ENCODE measurements at regions not wholly inside any gene's neighbourhood (a gene's known extent, or its start where the extent isn't known, plus 50 kb on each side); places are given as distances from the start of the nearest gene placed in this dataset.

GRCh38 chr3:193833592-193833991 is 240.6 kb downstream of the OPA1 start:
- H3K9me2 ChIP-seq (ENCODE audit: insufficient read depth), result no peaks in the 10 kb centered on the region
- H3F3A ChIP-seq (replicated peaks; ENCODE audit: low read depth), result no peaks in the 10 kb centered on the region
- H3K4me2 ChIP-seq, result no peak overlapping the region
- Mint-ChIP-seq H3K36me3 (ENCODE audit: low read depth) (no peaks in the 10 kb centered on the region; the same call in 2 of the 3 replicates), H3K9me3 (no peaks in the 10 kb centered on the region; the same call in 2 of the 3 replicates), H3K27me3 (ENCODE audit: insufficient read depth, low read depth, poor library complexity) (peaks cover 6% of the 10 kb centered on the region), H3K27ac (no peak overlapping the region), H3K4me3 (no peak overlapping the region), H3K4me1 (0 out of 3 replicates have a peak, but pooled peaks cover under 1% of the 10 kb centered on the region)
- DNase-seq (ENCODE audit: low spot score), result no peak
- H3K27me3 ChIP-seq (ENCODE audit: insufficient read depth), result no peaks in the 10 kb centered on the region
- H2AFZ ChIP-seq, result no peak overlapping the region
- H3K4me3 ChIP-seq, result no peak overlapping the region
- ATAC-seq, result no peak
- H3K27ac ChIP-seq (ENCODE audit: low read depth), result no peak overlapping the region
- no peaks in the 10 kb centered on the region for H4K20me1 ChIP-seq (replicated peaks; ENCODE audit: insufficient read depth)
- TF ChIP-seq EZH2 (IDR thresholded peaks at IDR 0.05; ENCODE audit: low read depth, unreplicated experiment) (no peak), JUNB (IDR thresholded peaks at IDR 0.05; ENCODE audit: unreplicated experiment) (no peak), ZNF331 (CRISPR knock-in tag; IDR thresholded peaks at IDR 0.05; ENCODE audit: low read depth) (no peak), ZNF114 (CRISPR knock-in tag; IDR thresholded peaks at IDR 0.05) (no peak), EZH2phosphoT487 (IDR thresholded peaks at IDR 0.05; ENCODE audit: unreplicated experiment) (no peak), POLR2AphosphoS5 (IDR thresholded peaks at IDR 0.05; ENCODE audit: low read depth) (no peak), STAT1 (IDR thresholded peaks at IDR 0.05; ENCODE audit: unreplicated experiment) (no peak), CTCF (conservative IDR thresholded peaks at IDR 0.05; ENCODE audit: low read depth in 2 of 2) (no peak), CREB1 (CRISPR knock-in tag; IDR thresholded peaks at IDR 0.05; ENCODE audit: low read depth) (no peak)
- TF ChIP-seq, protein P1, sequence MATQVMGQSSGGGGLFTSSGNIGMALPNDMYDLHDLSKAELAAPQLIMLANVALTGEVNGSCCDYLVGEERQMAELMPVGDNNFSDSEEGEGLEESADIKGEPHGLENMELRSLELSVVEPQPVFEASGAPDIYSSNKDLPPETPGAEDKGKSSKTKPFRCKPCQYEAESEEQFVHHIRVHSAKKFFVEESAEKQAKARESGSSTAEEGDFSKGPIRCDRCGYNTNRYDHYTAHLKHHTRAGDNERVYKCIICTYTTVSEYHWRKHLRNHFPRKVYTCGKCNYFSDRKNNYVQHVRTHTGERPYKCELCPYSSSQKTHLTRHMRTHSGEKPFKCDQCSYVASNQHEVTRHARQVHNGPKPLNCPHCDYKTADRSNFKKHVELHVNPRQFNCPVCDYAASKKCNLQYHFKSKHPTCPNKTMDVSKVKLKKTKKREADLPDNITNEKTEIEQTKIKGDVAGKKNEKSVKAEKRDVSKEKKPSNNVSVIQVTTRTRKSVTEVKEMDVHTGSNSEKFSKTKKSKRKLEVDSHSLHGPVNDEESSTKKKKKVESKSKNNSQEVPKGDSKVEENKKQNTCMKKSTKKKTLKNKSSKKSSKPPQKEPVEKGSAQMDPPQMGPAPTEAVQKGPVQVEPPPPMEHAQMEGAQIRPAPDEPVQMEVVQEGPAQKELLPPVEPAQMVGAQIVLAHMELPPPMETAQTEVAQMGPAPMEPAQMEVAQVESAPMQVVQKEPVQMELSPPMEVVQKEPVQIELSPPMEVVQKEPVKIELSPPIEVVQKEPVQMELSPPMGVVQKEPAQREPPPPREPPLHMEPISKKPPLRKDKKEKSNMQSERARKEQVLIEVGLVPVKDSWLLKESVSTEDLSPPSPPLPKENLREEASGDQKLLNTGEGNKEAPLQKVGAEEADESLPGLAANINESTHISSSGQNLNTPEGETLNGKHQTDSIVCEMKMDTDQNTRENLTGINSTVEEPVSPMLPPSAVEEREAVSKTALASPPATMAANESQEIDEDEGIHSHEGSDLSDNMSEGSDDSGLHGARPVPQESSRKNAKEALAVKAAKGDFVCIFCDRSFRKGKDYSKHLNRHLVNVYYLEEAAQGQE (IDR thresholded peaks at IDR 0.05; ENCODE audit: unreplicated experiment), result no peak
- TF ChIP-seq, protein P2, sequence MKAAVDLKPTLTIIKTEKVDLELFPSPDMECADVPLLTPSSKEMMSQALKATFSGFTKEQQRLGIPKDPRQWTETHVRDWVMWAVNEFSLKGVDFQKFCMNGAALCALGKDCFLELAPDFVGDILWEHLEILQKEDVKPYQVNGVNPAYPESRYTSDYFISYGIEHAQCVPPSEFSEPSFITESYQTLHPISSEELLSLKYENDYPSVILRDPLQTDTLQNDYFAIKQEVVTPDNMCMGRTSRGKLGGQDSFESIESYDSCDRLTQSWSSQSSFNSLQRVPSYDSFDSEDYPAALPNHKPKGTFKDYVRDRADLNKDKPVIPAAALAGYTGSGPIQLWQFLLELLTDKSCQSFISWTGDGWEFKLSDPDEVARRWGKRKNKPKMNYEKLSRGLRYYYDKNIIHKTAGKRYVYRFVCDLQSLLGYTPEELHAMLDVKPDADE (IDR thresholded peaks at IDR 0.05), result no peak
- H3K79me2 ChIP-seq (replicated peaks; ENCODE audit: insufficient read depth), result no peaks in the 10 kb centered on the region
- H3K36me3 ChIP-seq (ENCODE audit: insufficient read depth), result no peaks in the 10 kb centered on the region
- no peaks in the 10 kb centered on the region for H3K4me1 ChIP-seq (ENCODE audit: insufficient read depth)
